Astrocyte (in vitro differentiated cells and primary cell): ENCODE measurements at regions not wholly inside any gene's neighbourhood (a gene's known extent, or its start where the extent isn't known, plus 50 kb on each side); places are given as distances from the start of the nearest gene placed in this dataset.

Experiments
- DNase-seq: peaks from one replicate; pipeline ENCODE4 v3.0.0-alpha.2; 2010; ENCODE audit warnings: low read depth
- FAIRE-seq: peaks from 2 replicates; lab custom pipeline; 2011; peaks lifted over from hg19 to GRCh38; lab: Jason Lieb, UNC
- H2AFZ ChIP-seq: 2 replicates; pipeline ENCODE4 v1.6.0; 2012; ENCODE audit warnings: low read depth, low read length, inconsistent platforms
- H3K27ac ChIP-seq: 2 replicates; pipeline ENCODE4 v1.5.1; 2011; ENCODE audit warnings: low read depth, low read length, inconsistent platforms
- H3K27me3 ChIP-seq: 2 replicates; pipeline ENCODE4 v1.6.0; 2011; ENCODE audit warnings: low read length, inconsistent platforms; ENCODE audit not compliant: insufficient read depth
- H3K36me3 ChIP-seq: 2 replicates; pipeline ENCODE4 v1.5.1; 2011; ENCODE audit warnings: low read length, inconsistent platforms; ENCODE audit not compliant: insufficient read depth
- H3K4me1 ChIP-seq: 2 replicates; pipeline ENCODE4 v1.5.1; 2011; ENCODE audit warnings: low read length, inconsistent platforms; ENCODE audit not compliant: insufficient read depth
- H3K4me2 ChIP-seq: 2 replicates; pipeline ENCODE4 v1.6.0; 2012; ENCODE audit warnings: low read length, inconsistent platforms
- H3K4me3 ChIP-seq: 2 replicates; pipeline ENCODE4 v1.5.1; 2011; ENCODE audit warnings: low read depth, mild to moderate bottlenecking, low read length, inconsistent platforms; ENCODE audit not compliant: insufficient read depth
- H3K79me2 ChIP-seq: 2 replicates; pipeline ENCODE4 v1.6.0; 2012; ENCODE audit warnings: mild to moderate bottlenecking, low read length, inconsistent platforms; ENCODE audit not compliant: insufficient read depth
- H3K9ac ChIP-seq: 2 replicates; pipeline ENCODE4 v1.6.0; 2012; ENCODE audit warnings: mild to moderate bottlenecking, low read length, inconsistent platforms
- H3K9me3 ChIP-seq: 2 replicates; pipeline ENCODE4 v1.5.1; 2012; ENCODE audit warnings: low read depth, mild to moderate bottlenecking, low read length, inconsistent platforms; ENCODE audit not compliant: insufficient read depth
- H4K20me1 ChIP-seq: 2 replicates; pipeline ENCODE4 v1.6.0; 2012; ENCODE audit warnings: low read length, inconsistent platforms; ENCODE audit not compliant: insufficient read depth
- H3K27ac Mint-ChIP-seq: one replicate; pipeline ENCODE4 v1.8.0; 2021; ENCODE audit warnings: mild to moderate bottlenecking, mixed read lengths; ENCODE audit not compliant: unreplicated experiment
- H3K27me3 Mint-ChIP-seq: one replicate; pipeline ENCODE4 v1.8.0; 2021; ENCODE audit warnings: low read depth, mixed read lengths; ENCODE audit not compliant: unreplicated experiment
- H3K36me3 Mint-ChIP-seq: one replicate; pipeline ENCODE4 v1.8.0; 2021; ENCODE audit warnings: low read depth, mixed read lengths; ENCODE audit not compliant: unreplicated experiment
- H3K4me1 Mint-ChIP-seq: one replicate; pipeline ENCODE4 v1.8.0; 2021; ENCODE audit warnings: low read depth, mixed read lengths; ENCODE audit not compliant: unreplicated experiment
- H3K4me3 Mint-ChIP-seq: one replicate; pipeline ENCODE4 v1.8.0; 2021; ENCODE audit warnings: mild to moderate bottlenecking, moderate library complexity, mixed read lengths; ENCODE audit not compliant: unreplicated experiment
- H3K9me3 Mint-ChIP-seq: one replicate; pipeline ENCODE4 v1.8.0; 2021; ENCODE audit warnings: mild to moderate bottlenecking, mixed read lengths; ENCODE audit not compliant: unreplicated experiment
- EZH2 ChIP-seq: IDR thresholded peaks from 2 replicates; pipeline ENCODE4 v1.6.1; 2012; ENCODE audit warnings: mild to moderate bottlenecking, low read length, inconsistent platforms; ENCODE audit not compliant: insufficient read depth
- TF ChIP-seq, protein P1 (sequence below): IDR thresholded peaks from 2 replicates; pipeline ENCODE4 v1.5.1; 2011; ENCODE audit warnings: low read depth, mild to moderate bottlenecking, inconsistent platforms, low read length, moderate library complexity; ENCODE audit not compliant: insufficient read depth

DNA sequence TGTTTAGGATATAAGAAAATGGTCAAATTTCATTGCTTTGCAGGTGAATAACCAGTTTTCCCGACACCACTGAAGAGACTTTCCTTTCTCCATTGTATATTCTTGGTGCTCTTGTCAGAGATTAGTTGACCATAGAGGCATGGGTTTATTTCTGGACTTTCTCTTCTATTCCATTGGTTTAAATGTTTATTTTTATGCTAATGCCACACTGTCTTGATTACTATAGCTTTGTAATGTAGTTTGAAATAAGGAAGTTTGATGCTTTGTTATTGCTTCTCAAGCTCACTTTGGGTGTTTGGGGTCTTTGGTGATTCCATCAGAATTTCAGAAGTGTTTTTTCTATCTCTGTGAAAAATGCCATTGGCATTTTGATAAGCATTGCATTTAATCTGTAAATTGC, 190.0 kb upstream of the SPRY2 start:
- H3K9ac ChIP-seq: no peak overlapping the region
- no peak for FAIRE-seq

DNA sequence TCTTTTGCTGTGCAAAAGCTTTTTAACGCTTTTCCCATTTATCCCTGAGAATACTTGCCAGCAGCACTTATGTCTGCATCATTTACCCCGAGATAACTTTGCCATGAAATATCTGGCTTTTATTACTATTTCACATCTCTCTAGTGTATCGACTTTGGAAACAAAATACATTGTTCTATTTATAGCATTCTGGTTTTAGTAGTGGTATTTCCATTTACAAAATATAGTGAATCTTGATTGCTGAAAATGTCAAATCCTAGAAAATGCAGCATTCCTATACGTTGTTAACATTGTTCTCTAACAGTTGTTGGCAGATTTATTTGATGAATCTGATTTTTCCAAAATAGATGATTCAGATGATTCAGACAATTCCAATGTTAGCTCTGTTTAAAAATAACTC, 189.3 kb upstream of the SPRY2 start:
- H3K9me3 ChIP-seq: no peaks in the 10 kb centered on the region
- H3K4me2 ChIP-seq: peak overlapping the region; percentile 54
- H3K4me1 ChIP-seq: peaks cover 5% of the 10 kb centered on the region
- no peak overlapping the region for H3K4me3 ChIP-seq
- FAIRE-seq (no peak), DNase-seq (no peak)
- no peak overlapping the region for H2AFZ ChIP-seq
- no peak for TF ChIP-seq EZH2
- Mint-ChIP-seq H3K27me3 (no peaks in the 10 kb centered on the region), H3K9me3 (no peaks in the 10 kb centered on the region), H3K36me3 (no peaks in the 10 kb centered on the region), H3K27ac (no peak overlapping the region), H3K4me1 (peaks cover 2% of the 10 kb centered on the region), H3K4me3 (no peak overlapping the region)
- H3K9ac ChIP-seq: no peak overlapping the region
- no peaks in the 10 kb centered on the region for H3K79me2 ChIP-seq
- H4K20me1 ChIP-seq: no peaks in the 10 kb centered on the region
- H3K36me3 ChIP-seq: no peaks in the 10 kb centered on the region
- no peak overlapping the region for H3K27ac ChIP-seq
- H3K27me3 ChIP-seq: no peaks in the 10 kb centered on the region

More for the DNA sequence above, 190.0 kb upstream of the SPRY2 start:
- Histone ChIP-seq H3K9me3 (no peaks in the 10 kb centered on the region), H3K27ac (no peak overlapping the region), H3K27me3 (no peaks in the 10 kb centered on the region), H3K36me3 (no peaks in the 10 kb centered on the region), H3K4me3 (no peak overlapping the region), H3K4me2 (no peak overlapping the region), H4K20me1 (no peaks in the 10 kb centered on the region), H3K79me2 (no peaks in the 10 kb centered on the region), H2AFZ (no peak overlapping the region), H3K4me1 (peaks cover 5% of the 10 kb centered on the region)
- H3K27me3 Mint-ChIP-seq: no peaks in the 10 kb centered on the region
- H3K4me3 Mint-ChIP-seq: no peak overlapping the region
- H3K4me1 Mint-ChIP-seq: peaks cover 2% of the 10 kb centered on the region
- TF ChIP-seq EZH2: no peak
- TF ChIP-seq, protein P1, sequence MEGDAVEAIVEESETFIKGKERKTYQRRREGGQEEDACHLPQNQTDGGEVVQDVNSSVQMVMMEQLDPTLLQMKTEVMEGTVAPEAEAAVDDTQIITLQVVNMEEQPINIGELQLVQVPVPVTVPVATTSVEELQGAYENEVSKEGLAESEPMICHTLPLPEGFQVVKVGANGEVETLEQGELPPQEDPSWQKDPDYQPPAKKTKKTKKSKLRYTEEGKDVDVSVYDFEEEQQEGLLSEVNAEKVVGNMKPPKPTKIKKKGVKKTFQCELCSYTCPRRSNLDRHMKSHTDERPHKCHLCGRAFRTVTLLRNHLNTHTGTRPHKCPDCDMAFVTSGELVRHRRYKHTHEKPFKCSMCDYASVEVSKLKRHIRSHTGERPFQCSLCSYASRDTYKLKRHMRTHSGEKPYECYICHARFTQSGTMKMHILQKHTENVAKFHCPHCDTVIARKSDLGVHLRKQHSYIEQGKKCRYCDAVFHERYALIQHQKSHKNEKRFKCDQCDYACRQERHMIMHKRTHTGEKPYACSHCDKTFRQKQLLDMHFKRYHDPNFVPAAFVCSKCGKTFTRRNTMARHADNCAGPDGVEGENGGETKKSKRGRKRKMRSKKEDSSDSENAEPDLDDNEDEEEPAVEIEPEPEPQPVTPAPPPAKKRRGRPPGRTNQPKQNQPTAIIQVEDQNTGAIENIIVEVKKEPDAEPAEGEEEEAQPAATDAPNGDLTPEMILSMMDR: no peak
- H3K9me3 Mint-ChIP-seq: no peaks in the 10 kb centered on the region
- H3K36me3 Mint-ChIP-seq: no peaks in the 10 kb centered on the region
- no peak overlapping the region for H3K27ac Mint-ChIP-seq
- DNase-seq: no peak

DNA sequence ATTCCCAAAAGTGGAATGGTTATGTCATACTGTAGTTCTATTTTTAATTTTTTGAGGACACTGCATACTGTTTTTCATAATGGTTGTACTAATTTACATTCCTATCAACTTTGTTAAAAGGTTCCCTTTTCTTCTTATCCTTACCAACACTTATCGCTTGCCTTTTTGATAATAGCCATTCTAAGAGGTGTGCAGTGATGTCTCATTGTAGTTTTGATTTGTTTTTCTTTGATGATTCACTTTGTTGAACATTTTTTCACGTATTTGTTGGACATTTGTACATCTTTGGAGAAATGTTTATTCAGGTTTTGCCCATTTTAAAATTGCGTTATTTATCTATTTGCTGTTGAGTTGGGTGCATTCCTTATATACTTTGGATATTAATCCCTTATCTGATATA, 188.8 kb upstream of the SPRY2 start:
- no peaks in the 10 kb centered on the region for H3K27me3 Mint-ChIP-seq
- TF ChIP-seq, protein P1: no peak
- TF ChIP-seq EZH2: no peak
- no peaks in the 10 kb centered on the region for H3K9me3 Mint-ChIP-seq
- Histone ChIP-seq H3K4me2 (peak overlapping the region; percentile 54), H3K9ac (no peak overlapping the region), H3K36me3 (no peaks in the 10 kb centered on the region), H3K4me3 (no peak overlapping the region), H3K9me3 (no peaks in the 10 kb centered on the region), H4K20me1 (no peaks in the 10 kb centered on the region), H2AFZ (no peak overlapping the region), H3K27me3 (no peaks in the 10 kb centered on the region), H3K79me2 (no peaks in the 10 kb centered on the region), H3K27ac (no peak overlapping the region), H3K4me1 (peaks cover 5% of the 10 kb centered on the region)
- H3K4me3 Mint-ChIP-seq: no peak overlapping the region
- FAIRE-seq: no peak
- peak; percentile 37 for DNase-seq
- H3K36me3 Mint-ChIP-seq: no peaks in the 10 kb centered on the region
- peaks cover 2% of the 10 kb centered on the region for H3K4me1 Mint-ChIP-seq
- H3K27ac Mint-ChIP-seq: no peak overlapping the region
